ENCODE measurements at regions not wholly inside any gene's neighbourhood (a gene's known extent, or its start where the extent isn't known, plus 50 kb on each side); places are given as distances from the start of the nearest gene placed in this dataset.
A peak's percentile ranks its signal among the peaks of the same experiment; 100 is the strongest.
"Not testable (repeated sequence)": the region's sequence is repeated elsewhere in the genome, so short reads cannot be mapped to it uniquely, and the experiment has no call there.

DNA sequence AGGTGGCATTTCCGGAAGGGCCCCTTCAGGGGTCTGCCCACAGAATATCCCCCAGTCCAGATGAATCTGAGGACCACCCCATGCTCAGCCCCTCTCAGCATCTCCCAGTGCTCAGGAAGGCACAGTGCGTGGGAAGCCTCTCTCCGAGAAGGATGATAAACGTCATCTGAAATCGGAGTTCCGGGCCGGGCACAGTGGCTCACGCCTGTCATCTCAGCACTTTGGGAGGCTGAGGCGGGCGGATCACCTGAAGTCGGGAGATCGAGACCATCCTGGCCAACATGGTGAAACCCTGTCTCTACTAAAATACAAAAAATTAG lies 74.5 kb upstream of the PPP1R26 start:
- DNase-seq (ENCODE audit: low spot score) = not testable (repeated sequence)

DNA sequence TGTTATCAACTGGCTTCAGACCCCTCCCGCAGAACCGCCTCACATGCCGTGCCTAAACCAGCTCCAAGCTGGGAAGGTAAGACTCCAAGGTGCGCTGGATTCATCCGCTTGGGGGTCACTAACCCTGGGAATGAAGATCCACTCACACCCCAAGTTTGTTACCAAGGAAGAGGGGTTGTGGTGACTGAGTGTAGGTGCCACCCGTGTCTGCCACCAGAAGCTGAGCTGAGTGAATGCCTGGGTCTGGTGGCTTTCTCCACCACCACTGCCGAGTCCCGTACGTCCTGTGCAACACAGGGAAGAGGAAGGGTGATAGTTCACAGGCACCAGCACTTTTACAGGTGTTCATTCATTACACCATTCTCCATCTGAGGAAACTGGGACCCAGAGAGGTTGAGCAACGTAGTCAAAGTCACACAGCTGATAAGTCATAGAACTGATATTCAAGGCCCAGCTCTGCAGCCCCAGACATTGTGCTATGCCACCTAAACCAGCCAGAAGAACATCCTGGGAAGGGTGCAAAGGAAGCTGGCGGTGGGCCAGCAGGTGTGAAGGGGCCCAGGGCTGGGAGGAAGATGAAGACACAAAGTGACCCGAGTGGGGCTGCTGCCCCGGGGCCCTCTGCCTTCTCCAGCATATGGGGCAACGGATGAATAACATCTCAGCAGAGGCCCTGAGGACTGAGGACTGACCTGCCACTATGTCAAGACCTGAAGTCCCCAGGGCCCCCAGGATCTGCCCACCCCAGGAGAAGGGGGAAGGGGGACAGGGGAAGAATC lies 70.9 kb upstream of the PPP1R26 start:
- DNase-seq (ENCODE audit: low spot score) = no peak

DNA sequence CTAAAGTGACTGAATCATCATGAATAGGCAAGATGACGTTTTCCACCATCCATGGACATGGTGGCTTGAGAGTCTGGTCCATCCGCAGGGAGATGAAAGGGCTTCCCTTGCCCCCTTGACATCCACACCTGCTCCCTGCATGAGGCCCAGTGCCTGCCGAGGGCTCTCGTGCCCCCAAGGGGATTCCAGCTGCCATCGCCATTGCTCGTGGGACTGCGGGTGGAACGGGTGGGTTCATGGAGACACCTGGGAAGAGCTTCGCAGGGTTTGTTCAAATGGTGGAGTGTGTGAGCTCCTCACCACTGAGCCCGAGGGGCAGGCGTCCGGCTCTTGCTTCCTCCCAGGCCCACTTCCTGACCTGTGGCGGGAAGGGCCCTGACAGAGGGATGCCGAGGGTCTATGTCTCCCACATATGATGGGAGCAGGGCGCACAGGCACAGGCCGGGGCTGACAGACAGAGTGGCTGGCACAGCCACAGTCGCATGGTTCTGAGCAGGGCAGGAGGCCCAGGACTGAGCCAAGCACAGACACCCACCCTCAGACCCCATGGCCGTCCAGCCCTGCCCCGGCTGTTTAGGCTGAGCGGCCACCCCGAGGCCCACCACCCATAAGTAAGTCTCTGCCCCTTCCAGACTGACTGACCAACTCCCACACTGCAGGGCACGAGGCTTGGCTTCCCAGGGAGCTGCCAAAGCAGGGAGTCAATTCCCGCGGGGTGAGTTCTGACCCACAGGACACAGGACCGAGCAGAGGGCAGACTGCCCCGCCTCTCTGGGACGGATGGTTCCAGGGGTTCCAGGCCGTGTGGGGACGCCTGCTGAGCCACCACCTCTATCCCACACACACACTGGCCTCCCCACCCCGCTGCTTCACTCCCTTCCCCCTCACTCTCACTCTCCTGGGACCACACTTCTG lies 70.0 kb upstream of the PPP1R26 start:
- DNase-seq (ENCODE audit: low spot score) = no peak

DNA sequence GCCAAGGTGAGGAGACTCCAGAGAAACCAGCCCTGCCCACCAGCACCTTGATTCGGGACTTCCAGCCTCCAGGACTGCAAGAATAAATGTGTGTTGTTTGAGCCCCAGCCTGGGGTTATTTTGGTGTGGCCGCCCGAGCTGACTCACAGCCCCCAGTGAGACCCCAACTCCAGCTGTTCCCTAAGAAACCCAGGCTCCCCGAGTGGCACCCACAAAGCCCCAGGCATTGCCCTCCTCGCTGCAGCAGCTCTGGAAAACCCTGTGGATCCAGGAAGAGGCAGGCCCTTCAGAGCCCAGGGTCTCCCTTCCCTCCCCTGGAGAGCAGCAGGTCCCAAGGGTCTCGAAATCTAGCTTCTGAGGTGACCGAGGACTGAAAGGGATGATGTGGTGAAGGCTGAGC lies 69.2 kb upstream of the PPP1R26 start:
- DNase-seq (ENCODE audit: low spot score) = no peak

DNA sequence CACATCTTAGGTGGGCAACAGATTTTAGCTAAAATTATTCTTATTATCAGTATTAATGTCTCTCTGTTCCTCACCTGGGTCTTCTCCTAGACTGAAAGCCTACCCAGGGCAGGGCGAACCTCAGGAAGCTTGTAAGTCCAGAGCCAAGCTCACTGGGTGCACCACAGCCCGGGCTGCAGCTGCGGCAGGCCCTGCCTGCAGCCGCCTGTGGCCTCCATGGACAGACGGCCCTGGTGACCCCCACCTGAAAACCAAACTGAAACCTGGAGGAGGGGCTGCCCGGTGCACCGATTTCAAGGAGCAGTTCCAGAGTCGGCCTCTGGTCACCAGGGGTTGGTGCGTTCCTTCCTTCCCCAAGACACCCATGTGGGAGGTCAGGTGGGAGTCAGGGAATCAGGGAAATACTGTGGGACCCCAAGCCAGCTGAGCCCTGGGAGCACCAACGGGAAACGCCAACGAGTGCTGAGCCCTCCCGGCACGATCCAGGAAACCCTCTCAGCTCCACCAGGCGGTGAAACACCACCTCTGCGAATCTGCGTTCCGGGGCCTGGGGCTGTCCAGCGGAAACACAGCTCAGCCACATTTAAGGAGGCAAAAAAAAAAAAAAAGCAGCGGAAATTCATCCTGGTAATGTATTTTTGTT lies 68.6 kb upstream of the PPP1R26 start:
- DNase-seq (ENCODE audit: low spot score) = no peak

DNA sequence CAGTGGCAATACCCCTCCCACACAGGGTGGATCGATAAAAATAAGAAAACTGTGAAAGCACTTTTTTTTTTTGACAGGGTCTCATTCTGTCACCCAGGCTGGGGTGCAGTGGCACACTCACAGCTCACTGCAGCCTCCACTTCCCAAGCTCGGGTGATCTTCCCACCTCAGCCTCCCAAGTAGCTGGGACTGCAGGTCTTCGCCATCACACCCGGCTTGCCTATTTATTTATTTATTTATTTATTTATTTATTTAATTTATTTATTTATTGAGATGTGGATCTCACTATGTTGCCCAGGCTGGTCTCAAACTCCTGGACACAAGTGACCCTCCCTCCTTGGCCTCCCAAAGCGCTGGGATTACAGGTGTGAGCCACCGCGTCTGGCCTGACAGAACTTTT lies 68.0 kb upstream of the PPP1R26 start:
- not testable (repeated sequence) for DNase-seq (ENCODE audit: low spot score)

DNA sequence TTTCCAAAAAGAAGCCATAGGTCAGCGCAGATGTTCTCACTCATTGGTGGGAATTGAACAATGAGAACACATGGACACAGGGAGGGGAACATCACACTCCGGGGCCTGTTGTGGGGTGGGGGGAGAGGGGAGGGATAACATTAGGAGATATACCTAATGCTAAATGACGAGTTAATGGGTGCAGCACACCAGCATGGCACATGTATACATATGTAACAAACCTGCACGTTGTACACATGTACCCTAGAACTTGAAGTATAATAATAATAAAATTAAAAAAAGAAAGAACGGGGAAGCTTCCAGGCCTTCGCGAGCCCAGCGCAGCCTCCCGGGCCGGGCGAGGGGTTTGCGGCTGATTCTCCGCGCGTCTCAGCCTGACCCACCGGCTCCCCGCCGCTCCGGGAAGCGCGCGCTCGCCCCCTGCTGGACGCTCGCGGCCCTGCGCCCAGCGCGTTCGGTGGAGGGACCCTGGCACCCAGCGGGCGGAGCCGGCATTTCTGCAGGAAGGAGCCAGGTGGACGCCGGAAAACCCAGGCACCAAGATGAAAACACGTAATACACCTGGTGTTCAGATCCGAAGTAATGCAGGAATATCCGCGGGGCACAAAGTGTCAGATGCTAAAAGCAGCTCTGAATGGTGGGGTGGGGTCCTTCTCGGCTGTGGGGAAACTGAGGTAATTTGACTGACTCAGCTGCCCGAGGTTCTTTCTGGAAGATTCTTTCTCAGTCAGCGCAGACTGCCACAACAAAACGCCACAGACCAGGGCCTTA lies 67.1 kb upstream of the PPP1R26 start:
- DNase-seq (ENCODE audit: low spot score) = peak; percentile 87

DNA sequence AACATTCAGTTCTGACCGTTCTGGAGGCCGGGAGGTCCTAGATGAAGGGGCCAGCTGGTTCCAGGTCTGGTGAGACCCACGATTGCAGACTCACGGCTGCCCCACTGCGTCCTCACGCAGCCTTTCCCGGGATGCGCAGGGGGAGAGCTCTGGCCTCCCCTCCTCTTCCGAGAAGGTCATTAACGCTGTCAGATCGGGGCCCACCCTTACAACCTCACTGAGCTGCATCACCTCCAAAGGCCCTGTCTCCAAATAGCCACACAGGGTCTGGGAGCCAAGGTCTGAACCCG lies 66.6 kb upstream of the PPP1R26 start:
- DNase-seq (ENCODE audit: low spot score) = no peak

DNA sequence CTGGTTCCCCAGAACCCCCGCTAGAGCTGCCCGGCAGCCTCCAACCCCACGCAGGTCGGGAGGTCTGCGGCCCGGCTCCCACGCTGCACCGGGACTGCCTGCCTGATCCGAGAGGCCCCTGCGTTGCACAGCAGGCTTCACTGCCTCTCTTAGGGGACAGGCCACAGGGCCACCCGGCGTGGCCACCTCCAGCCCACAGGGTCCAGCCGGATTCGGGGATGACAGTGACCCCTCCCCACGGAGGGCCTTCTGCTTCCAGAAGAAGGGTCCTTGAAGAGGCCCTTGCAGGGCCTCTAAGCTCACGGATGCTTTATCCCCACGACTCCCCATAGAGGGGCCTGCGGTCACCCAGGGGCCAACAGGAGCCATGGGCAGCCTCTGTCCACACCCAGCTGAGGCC lies 66.1 kb upstream of the PPP1R26 start:
- no peak for DNase-seq (ENCODE audit: low spot score)

DNA sequence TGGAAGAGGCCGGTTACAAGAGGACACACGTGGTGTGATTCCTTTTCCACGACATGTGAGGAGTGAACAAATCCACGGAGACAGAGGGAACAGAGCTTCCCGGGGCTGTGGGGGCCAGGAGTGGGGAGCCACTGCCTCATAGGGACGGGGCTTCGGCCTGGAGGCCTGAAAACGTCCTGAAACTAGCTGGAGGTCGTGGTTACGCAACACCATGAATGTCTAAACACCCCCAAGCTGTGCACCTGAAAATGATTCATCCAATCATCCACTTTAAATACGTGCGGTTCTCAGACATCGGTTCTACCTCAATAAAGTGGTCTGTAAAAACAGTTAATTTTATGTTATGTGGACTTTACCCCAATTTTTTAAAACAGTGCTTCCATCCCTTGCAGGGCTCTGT lies 65.3 kb upstream of the PPP1R26 start:
- DNase-seq (ENCODE audit: low spot score) = no peak

DNA sequence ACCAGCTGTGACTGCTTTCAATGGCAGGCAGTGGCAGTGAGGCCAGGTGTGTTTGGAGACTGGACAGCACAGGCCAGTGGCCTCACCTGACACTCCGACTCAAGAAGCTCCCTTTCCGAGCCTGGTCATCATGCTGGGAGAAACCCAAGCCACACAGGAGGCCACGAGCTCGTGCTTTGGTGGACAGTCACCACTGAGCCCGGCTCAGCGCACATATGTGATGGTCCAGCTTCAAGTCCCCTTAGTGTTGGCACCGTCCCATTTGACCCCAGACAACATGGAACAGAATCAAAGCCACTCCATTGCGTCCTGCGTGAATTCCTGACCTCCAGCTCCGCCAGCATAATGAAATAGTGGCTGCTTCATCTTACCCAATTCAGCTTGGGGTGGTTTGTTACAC lies 64.0 kb upstream of the PPP1R26 start:
- no peak for DNase-seq (ENCODE audit: low spot score)

DNA sequence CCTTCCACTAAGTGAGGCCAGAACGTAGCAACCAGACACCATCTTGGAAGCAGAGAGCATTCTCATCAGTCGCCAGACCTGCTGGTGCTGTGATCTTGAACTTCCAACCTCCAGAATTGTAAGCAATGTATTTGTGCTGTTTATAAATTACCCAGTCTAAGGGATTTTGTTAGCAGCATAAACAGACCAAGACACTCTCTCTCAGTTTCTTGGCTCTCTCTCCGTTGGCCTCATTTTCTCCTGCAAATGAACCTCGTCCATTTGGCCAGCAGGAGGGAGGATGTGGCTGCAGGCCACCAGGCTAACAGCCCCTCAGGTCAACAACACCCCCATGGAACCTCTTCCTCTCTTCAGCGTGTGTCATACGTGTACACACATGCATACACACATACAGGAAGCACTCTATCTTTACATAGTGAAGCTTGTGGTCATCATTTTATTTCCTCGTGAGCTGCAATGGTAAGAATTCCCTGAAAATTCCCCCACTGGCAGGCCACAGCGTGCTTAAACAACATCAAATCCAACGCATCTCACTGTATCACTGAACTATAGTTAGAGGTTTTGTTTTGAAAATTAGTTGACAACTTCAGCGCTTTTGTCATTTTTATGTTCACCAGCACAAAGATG lies 62.8 kb upstream of the PPP1R26 start:
- DNase-seq (ENCODE audit: low spot score) = no peak

DNA sequence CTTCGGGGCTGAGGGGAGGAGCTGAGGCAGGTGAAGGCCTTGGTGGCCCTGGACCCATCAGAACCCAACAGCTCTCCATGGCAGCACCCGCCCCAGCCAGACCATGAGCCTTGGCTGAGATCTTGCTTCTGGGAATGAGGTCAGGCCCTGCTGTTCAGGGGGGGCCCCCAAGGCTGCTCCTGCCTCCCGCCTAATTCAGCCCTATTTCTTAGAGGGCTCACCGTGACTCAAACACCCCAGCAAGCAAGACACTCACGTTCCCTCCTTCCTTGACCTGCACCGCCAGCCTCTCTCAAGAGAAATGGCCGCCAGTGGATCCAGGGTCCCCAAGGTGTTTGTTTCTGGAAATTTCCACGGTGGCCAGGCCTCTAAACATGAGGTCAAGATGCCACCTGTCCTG lies 61.4 kb upstream of the PPP1R26 start:
- no peak for DNase-seq (ENCODE audit: low spot score)

DNA sequence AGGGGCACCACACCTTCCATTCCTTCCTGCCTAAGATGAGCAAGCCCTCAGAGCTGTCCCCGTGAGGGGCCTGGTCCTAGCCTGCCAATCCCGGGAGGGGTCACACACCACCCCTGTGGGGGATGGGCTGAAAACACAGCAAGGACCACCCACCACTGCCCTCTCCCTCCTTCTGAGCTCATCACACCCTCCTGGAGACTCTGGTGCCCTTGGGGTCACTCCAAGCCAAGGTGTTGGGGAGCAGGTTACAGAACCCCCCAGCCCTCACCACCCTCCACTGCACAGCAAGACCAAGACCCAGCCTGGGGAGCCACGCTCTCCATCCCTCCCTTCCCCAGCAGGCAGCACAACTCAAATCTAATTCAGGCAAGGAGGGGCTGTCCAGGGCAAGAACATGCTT lies 60.5 kb upstream of the PPP1R26 start:
- no peak for DNase-seq (ENCODE audit: low spot score)

DNA sequence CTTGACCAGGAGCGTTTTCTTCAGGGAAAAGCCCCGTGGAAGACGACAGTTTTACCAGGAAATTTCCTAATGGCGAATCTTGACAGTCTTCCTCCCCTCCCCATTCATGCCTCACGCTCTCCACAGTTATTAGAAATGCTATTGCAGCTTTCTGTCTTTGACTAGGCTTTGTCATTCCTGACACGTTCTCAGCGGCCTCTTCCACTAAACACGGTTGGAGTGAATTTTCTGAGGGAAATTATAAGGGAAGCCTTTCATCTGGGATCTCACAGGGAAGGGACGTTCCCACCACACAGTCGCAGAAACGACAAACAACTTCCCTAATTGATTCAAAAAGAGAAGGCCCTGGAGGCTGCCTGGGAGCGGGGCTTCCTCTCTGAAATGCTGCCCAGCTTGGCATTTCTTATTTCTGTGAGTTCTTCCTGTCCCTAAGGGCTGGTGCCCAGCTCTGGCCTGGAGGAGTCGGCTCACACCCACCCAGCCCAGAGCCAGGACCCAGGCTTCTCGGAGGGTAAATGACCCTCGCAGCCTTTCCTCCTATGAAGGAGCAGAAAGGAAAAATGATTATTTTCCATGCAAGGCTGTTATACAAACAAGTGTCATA lies 57.1 kb upstream of the PPP1R26 start:
- no peak for DNase-seq (ENCODE audit: low spot score)

DNA sequence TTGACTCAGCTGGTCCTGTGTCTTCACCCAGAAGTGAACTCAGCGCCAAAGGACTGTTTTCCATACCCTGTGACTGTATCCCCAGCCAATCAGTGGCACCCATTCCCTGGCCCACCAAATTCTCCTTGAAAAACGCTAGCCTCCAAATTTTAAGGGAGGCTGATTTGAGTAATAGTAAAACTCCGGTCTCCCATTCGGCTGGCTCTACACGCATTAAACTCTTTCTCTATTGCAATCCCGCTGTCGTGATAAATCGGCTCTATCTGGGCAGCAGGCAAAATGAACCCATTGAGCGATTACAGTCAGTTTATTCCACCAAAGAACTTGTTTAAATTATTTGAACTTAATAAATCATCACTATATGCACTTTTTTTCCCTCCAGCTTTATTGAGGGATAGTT lies 55.9 kb upstream of the PPP1R26 start:
- no peak for DNase-seq (ENCODE audit: low spot score)
